Parathyroid adenoma (tissue), 2 donors: ENCODE measurements at regions not wholly inside any gene's neighbourhood (a gene's known extent, or its start where the extent isn't known, plus 50 kb on each side); places are given as distances from the start of the nearest gene placed in this dataset.

Experiments
- H2AFZ ChIP-seq: fragments of 300-600 bp; sonication (generic); one replicate; pipeline ENCODE4 v1.7.0; 2017; ENCODE audit warnings: antibody characterized with exemption, mild to moderate bottlenecking
- H3K27ac ChIP-seq: fragments of 300-600 bp; sonication (generic); one replicate; pipeline ENCODE4 v1.7.0; 2017
- H3K27me3 ChIP-seq: fragments of 300-600 bp; sonication (generic); one replicate; pipeline ENCODE4 v1.7.0; 2017; ENCODE audit warnings: low read length; ENCODE audit not compliant: control insufficient read depth, insufficient read depth
- H3K36me3 ChIP-seq: fragments of 300-600 bp; sonication (generic); one replicate; pipeline ENCODE4 v1.7.0; 2017; ENCODE audit warnings: low read length; ENCODE audit not compliant: control insufficient read depth, insufficient read depth
- H3K4me1 ChIP-seq: fragments of 300-600 bp; sonication (generic); one replicate; pipeline ENCODE4 v1.7.0; 2017; ENCODE audit warnings: control low read depth
- H3K4me2 ChIP-seq: fragments of 300-600 bp; sonication (generic); one replicate; pipeline ENCODE4 v1.7.0; 2017; ENCODE audit warnings: low read length
- H3K4me3 ChIP-seq: fragments of 300-600 bp; sonication (generic); one replicate; pipeline ENCODE4 v1.7.0; 2017; ENCODE audit warnings: low read depth, low read length
- H3K79me2 ChIP-seq: fragments of 300-600 bp; sonication (generic); one replicate; pipeline ENCODE4 v1.7.0; 2017; ENCODE audit warnings: control low read depth
- H3K9ac ChIP-seq: fragments of 300-600 bp; sonication (generic); one replicate; pipeline ENCODE4 v1.7.0; 2017; ENCODE audit warnings: mild to moderate bottlenecking
- H3K9me3 ChIP-seq: fragments of 300-600 bp; sonication (generic); one replicate; pipeline ENCODE4 v1.7.0; 2017; ENCODE audit warnings: low read length; ENCODE audit not compliant: control insufficient read depth
- CTCF ChIP-seq: fragments of 300-600 bp; sonication (generic); IDR thresholded peaks from one replicate; pipeline ENCODE4 v1.7.0; 2017; ENCODE audit warnings: antibody characterized with exemption, mild to moderate bottlenecking
- donor health status: primary hyperparathyroidism.

GRCh38 chr18:56296381-56296780 is 342.0 kb downstream of the TXNL1 start:
- no peaks in the 10 kb centered on the region for H3K27me3 ChIP-seq
- H3K4me3 ChIP-seq = no peak overlapping the region
- TF ChIP-seq CTCF = no peak

GRCh38 chr18:56294484-56295183 is 343.8 kb downstream of the TXNL1 start:
- no peak overlapping the region for H2AFZ ChIP-seq
- no peaks in the 10 kb centered on the region for H3K79me2 ChIP-seq
- H3K9me3 ChIP-seq = no peaks in the 10 kb centered on the region
- no peak overlapping the region for H3K4me3 ChIP-seq
- H3K36me3 ChIP-seq = no peaks in the 10 kb centered on the region
- no peak overlapping the region for H3K9ac ChIP-seq
- TF ChIP-seq CTCF = no peak
- H3K27me3 ChIP-seq = no peaks in the 10 kb centered on the region
- no peak overlapping the region for H3K27ac ChIP-seq
- no peaks in the 10 kb centered on the region for H3K4me1 ChIP-seq
- no peak overlapping the region for H3K4me2 ChIP-seq

More at GRCh38 chr18:56296381-56296780, 342.0 kb downstream of the TXNL1 start:
- Histone ChIP-seq H3K27ac (no peak overlapping the region), H3K36me3 (no peaks in the 10 kb centered on the region), H3K9ac (no peak overlapping the region), H3K4me1 (no peaks in the 10 kb centered on the region), H2AFZ (no peak overlapping the region), H3K9me3 (no peaks in the 10 kb centered on the region), H3K79me2 (no peaks in the 10 kb centered on the region), H3K4me2 (no peak overlapping the region)

- no peaks in the 10 kb centered on the region for H3K27me3 ChIP-seq
- no peak overlapping the region for H3K27ac ChIP-seq
- no peak overlapping the region for H3K4me2 ChIP-seq
- no peaks in the 10 kb centered on the region for H3K9me3 ChIP-seq
- no peak overlapping the region for H3K9ac ChIP-seq
- no peaks in the 10 kb centered on the region for H3K79me2 ChIP-seq
- H2AFZ ChIP-seq = no peak overlapping the region
- no peaks in the 10 kb centered on the region for H3K36me3 ChIP-seq
- no peak for TF ChIP-seq CTCF
- no peak overlapping the region for H3K4me3 ChIP-seq
- no peaks in the 10 kb centered on the region for H3K4me1 ChIP-seq
These were observed 347.1 kb downstream of the TXNL1 start for GRCh38 chr18:56291294-56291693.

DNA sequence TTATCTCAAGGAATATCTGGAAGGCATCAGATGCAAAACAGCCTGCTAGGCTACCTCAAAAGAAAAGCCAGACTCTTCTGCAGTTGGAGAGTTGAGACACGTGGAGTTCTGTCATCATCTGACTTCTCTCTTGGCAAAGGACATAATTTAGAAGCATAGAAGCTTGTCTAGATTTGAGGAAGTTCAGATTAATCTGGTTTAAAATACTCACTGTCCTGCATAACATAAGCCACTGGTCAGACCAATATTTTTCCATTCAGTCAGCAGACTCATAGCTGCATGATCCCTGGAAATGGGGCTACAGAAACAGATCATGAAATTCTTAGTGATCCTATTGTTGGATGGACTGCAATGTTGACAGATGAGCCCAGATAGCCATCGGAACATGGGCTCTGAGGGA is 349.0 kb downstream of the TXNL1 start:
- Histone ChIP-seq H2AFZ (no peak overlapping the region), H3K9ac (no peak overlapping the region), H3K27ac (no peak overlapping the region), H3K27me3 (no peaks in the 10 kb centered on the region), H3K4me2 (no peak overlapping the region), H3K79me2 (no peaks in the 10 kb centered on the region), H3K36me3 (no peaks in the 10 kb centered on the region), H3K4me3 (no peak overlapping the region), H3K4me1 (no peaks in the 10 kb centered on the region), H3K9me3 (no peaks in the 10 kb centered on the region)
- TF ChIP-seq CTCF = no peak

DNA sequence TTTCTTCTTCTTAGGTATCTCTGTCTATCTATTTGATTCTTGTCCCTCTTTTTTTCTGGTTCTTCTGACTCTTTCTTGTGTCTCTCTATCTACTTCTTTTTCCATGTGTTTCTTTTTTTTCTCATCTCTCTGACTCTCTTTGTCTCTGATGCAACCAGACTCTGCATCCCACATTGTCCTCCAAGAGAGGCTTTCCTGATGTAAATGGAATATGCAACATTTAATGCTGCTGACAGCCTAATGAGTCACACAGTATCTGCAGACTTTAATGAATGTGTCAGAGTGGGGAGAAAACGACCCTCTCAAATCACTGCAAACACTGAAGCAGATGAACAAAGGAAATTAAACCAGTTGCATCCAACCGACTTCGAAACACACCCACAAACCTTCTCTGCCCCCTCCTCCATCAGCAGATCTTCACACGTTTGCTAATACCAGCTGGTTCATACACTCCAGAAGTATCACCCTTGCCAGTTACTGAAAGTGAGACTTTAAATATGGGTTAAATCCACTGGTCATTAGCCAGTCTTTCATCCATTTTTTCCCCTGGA is 351.5 kb downstream of the TXNL1 start:
- Histone ChIP-seq H3K27ac (no peak overlapping the region), H3K9ac (no peak overlapping the region), H3K4me2 (no peak overlapping the region), H3K27me3 (no peaks in the 10 kb centered on the region), H2AFZ (no peak overlapping the region), H3K9me3 (no peaks in the 10 kb centered on the region), H3K79me2 (no peaks in the 10 kb centered on the region), H3K4me3 (no peak overlapping the region), H3K36me3 (no peaks in the 10 kb centered on the region), H3K4me1 (no peaks in the 10 kb centered on the region)
- TF ChIP-seq CTCF = no peak
